ENCODE measurements at regions not wholly inside any gene's neighbourhood (a gene's known extent, or its start where the extent isn't known, plus 50 kb on each side); places are given as distances from the start of the nearest gene placed in this dataset.

DNA sequence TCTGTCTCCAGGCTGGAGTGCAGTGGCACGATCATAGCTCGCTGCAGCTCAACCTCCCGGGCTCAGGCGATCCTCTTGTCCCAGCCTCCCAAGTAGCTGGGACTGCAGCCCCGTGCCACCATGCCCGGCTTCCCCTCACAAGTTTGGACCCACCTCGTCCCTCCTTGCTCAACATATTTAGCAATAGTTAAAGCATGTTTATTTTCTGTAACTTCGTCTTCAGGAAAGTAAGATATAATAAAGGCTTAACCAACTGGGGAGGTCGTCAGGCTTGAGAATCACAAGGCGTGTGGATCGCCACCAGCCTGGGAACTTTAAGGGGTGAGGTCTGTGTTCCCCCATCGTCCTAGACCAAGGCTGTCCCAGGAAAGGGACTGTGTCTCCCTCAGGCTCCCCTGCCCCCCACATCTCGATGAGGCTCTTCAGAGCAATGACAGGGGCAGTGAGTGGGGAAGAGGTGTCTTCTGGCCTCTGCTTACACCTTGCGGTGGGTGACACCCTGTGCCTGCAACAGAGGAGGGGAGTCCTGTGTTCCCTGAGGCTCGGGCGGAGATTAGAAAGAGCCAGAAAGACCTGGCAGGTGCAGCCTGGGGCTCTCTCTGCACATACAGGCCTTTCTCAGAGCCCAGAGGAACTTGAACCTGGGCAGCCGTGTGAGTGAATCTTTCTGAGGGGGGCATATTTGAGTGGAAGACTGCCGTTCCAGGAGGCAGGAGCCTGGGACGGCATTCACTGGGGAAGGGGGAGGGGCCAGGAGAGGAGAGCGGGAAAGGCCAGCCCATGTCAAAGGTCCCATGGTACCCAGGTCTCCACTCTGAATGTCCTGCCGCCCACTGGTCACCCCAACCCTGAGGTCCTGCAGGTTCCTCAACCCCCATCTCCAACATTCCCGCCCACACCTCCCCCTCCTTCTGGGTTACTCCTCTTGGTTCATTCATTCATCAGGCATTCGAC is 152.3 kb downstream of the SMAD6 start:
- no peak overlapping the region for H3K27ac ChIP-seq (ENCODE audit: insufficient read length, low read depth, low read length)
- H3K4me2 ChIP-seq (ENCODE audit: insufficient read depth, insufficient read length, low read length): no peak overlapping the region
- no peak overlapping the region for H2BK120ac ChIP-seq (ENCODE audit: low read depth, low read length, poor library complexity, severe bottlenecking)
- H3K79me2 ChIP-seq (ENCODE audit: insufficient read depth, low read length): no peaks in the 10 kb centered on the region
- no peaks in the 10 kb centered on the region for H3K9me3 ChIP-seq (ENCODE audit: control insufficient read depth, low read depth, low read length)
- no CpG with 5 or more reads among the region's 23 CpGs for WGBS (ENCODE audit: extremely low coverage, insufficient read length, low lambda C conversion rate)
- no peaks in the 10 kb centered on the region for H3K4me1 ChIP-seq (ENCODE audit: insufficient read depth, low read length)
- no peak overlapping the region for H4K5ac ChIP-seq (ENCODE audit: insufficient read length, low read depth, low read length)
- no peaks in the 10 kb centered on the region for H4K20me1 ChIP-seq (ENCODE audit: control insufficient read depth, insufficient read depth, insufficient read length)
- H3K27me3 Mint-ChIP-seq (ENCODE audit: low read depth): peaks cover 32% of the 10 kb centered on the region
- H3K4me1 Mint-ChIP-seq: peaks cover 14 to 29% of the 10 kb centered on the region in 2 experiments
- H3K4me3 Mint-ChIP-seq: no peak overlapping the region; a peak in 1 of 5 replicates
- H3K14ac ChIP-seq (ENCODE audit: insufficient read depth, low read length): no peak overlapping the region
- H3T11ph ChIP-seq (ENCODE audit: low read length): no peak overlapping the region
- no peak overlapping the region for H3K9ac ChIP-seq (ENCODE audit: extremely low read depth, insufficient read length, low read length)
- H3K23me2 ChIP-seq (ENCODE audit: insufficient read length, low read depth, low read length, poor library complexity, severe bottlenecking): no peaks in the 10 kb centered on the region
- no peaks in the 10 kb centered on the region for H3K36me3 Mint-ChIP-seq (ENCODE audit: insufficient read depth in 1 of 3, low read depth in 3 of 3)
- H3K18ac ChIP-seq (ENCODE audit: insufficient read length, low read depth, low read length): no peak overlapping the region
- H3K27ac Mint-ChIP-seq: no peak overlapping the region; a peak in 1 of 7 replicates
- no peak overlapping the region for H2AK5ac ChIP-seq (ENCODE audit: insufficient read length, low read length)
- H3K56ac ChIP-seq (ENCODE audit: insufficient read length, low read depth, low read length): no peak overlapping the region
- no peak overlapping the region for H3K4ac ChIP-seq (ENCODE audit: low read depth, low read length)
- no peak overlapping the region for H3K23ac ChIP-seq (ENCODE audit: insufficient read length, low read depth, low read length)
- no peaks in the 10 kb centered on the region for H3K27me3 ChIP-seq (ENCODE audit: insufficient read depth, low read length)
- H2AFZ ChIP-seq (ENCODE audit: low read length): no peak overlapping the region
- no peaks in the 10 kb centered on the region; a peak in 1 of 5 replicates for H3K9me3 Mint-ChIP-seq
- H2BK12ac ChIP-seq (ENCODE audit: insufficient read length, low read depth, low read length): no peak overlapping the region
- no peak overlapping the region for H4K8ac ChIP-seq (replicated peaks; ENCODE audit: insufficient read length, low read depth, low read length)
- no peak overlapping the region for H2BK15ac ChIP-seq (ENCODE audit: low read depth, low read length)
- H2BK5ac ChIP-seq (ENCODE audit: insufficient read length, low read length): no peak overlapping the region
- DNase-seq: peak; percentile 42
- H4K91ac ChIP-seq (ENCODE audit: insufficient read length, low read depth, low read length): no peak overlapping the region
- TF ChIP-seq, protein P1, sequence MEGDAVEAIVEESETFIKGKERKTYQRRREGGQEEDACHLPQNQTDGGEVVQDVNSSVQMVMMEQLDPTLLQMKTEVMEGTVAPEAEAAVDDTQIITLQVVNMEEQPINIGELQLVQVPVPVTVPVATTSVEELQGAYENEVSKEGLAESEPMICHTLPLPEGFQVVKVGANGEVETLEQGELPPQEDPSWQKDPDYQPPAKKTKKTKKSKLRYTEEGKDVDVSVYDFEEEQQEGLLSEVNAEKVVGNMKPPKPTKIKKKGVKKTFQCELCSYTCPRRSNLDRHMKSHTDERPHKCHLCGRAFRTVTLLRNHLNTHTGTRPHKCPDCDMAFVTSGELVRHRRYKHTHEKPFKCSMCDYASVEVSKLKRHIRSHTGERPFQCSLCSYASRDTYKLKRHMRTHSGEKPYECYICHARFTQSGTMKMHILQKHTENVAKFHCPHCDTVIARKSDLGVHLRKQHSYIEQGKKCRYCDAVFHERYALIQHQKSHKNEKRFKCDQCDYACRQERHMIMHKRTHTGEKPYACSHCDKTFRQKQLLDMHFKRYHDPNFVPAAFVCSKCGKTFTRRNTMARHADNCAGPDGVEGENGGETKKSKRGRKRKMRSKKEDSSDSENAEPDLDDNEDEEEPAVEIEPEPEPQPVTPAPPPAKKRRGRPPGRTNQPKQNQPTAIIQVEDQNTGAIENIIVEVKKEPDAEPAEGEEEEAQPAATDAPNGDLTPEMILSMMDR (conservative IDR thresholded peaks at IDR 0.05): no peak
- H3K79me1 ChIP-seq (ENCODE audit: insufficient read depth, low read depth, low read length, poor library complexity, severe bottlenecking): no peaks in the 10 kb centered on the region
- H2BK20ac ChIP-seq (ENCODE audit: low read depth, low read length, poor library complexity, severe bottlenecking): no peak overlapping the region

Data from H9 (cell line).